ENCODE measurements at regions not wholly inside any gene's neighbourhood (a gene's known extent, or its start where the extent isn't known, plus 50 kb on each side); places are given as distances from the start of the nearest gene placed in this dataset.
"Not testable (repeated sequence)": the region's sequence is repeated elsewhere in the genome, so short reads cannot be mapped to it uniquely, and the experiment has no call there.

DNA sequence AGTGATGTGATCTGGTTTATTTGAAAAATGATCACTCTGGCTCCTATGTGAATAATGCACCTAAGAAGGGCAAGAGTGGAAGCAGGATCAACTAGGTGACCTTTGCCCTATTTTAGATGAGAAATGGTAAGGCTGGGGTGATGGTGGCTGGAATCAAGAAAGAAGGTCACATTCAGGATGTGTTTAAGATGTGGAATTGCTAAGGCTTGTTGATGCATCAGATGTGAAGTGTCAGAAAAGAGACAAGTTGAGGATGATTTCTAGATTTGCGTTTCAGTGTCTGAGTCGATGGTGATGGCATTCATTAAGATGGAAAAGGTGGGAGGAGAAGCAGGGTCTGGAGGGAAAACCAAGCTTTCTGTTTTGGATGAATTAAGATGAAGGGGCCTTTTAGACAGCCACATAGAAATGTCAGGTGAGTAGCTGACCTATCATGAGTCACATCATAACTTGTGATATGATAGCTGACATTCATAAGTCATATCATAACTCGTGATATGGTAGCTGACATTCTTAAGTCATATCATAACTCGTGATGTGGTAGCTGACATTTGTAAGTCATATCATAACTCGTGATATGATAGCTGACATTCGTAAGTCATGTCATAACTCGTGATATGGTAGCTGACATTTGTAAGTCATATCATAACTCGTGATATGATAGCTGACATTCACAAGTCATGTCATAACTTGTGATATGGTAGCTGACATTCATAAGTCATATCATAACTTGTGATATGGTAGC, 101.2 kb upstream of the SEC11C start:
- no peak for DNase-seq (ENCODE audit: extremely low spot score, unreplicated experiment)
- no peaks in the 10 kb centered on the region for H3K36me3 Mint-ChIP-seq (ENCODE audit: unreplicated experiment)
- no peaks in the 10 kb centered on the region for H3K27me3 Mint-ChIP-seq (ENCODE audit: unreplicated experiment)
- H3K9me3 Mint-ChIP-seq (ENCODE audit: unreplicated experiment): no peaks in the 10 kb centered on the region
- H3K4me1 Mint-ChIP-seq (ENCODE audit: unreplicated experiment): peaks cover 6% of the 10 kb centered on the region
- no peak overlapping the region for H3K27ac Mint-ChIP-seq (ENCODE audit: unreplicated experiment)
- H3K4me3 Mint-ChIP-seq (ENCODE audit: unreplicated experiment): no peak overlapping the region
- TF ChIP-seq, protein P1, sequence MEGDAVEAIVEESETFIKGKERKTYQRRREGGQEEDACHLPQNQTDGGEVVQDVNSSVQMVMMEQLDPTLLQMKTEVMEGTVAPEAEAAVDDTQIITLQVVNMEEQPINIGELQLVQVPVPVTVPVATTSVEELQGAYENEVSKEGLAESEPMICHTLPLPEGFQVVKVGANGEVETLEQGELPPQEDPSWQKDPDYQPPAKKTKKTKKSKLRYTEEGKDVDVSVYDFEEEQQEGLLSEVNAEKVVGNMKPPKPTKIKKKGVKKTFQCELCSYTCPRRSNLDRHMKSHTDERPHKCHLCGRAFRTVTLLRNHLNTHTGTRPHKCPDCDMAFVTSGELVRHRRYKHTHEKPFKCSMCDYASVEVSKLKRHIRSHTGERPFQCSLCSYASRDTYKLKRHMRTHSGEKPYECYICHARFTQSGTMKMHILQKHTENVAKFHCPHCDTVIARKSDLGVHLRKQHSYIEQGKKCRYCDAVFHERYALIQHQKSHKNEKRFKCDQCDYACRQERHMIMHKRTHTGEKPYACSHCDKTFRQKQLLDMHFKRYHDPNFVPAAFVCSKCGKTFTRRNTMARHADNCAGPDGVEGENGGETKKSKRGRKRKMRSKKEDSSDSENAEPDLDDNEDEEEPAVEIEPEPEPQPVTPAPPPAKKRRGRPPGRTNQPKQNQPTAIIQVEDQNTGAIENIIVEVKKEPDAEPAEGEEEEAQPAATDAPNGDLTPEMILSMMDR (IDR thresholded peaks at IDR 0.05): no peak

DNA sequence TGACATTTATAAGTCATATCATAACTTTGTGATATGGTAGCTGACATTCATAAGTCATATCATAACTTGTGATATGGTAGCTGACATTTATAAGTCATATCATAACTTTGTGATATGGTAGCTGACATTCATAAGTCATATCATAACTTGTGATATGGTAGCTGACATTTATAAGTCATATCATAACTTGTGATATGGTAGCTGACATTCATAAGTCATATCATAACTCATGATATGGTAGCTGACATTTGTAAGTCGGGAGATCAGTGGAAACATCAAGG, 100.7 kb upstream of the SEC11C start:
- not testable (repeated sequence) for H3K9me3 Mint-ChIP-seq (ENCODE audit: unreplicated experiment); H3K4me3 Mint-ChIP-seq (ENCODE audit: unreplicated experiment); H3K36me3 Mint-ChIP-seq (ENCODE audit: unreplicated experiment); H3K27me3 Mint-ChIP-seq (ENCODE audit: unreplicated experiment); DNase-seq (ENCODE audit: extremely low spot score, unreplicated experiment); H3K27ac Mint-ChIP-seq (ENCODE audit: unreplicated experiment); H3K4me1 Mint-ChIP-seq (ENCODE audit: unreplicated experiment)

DNA sequence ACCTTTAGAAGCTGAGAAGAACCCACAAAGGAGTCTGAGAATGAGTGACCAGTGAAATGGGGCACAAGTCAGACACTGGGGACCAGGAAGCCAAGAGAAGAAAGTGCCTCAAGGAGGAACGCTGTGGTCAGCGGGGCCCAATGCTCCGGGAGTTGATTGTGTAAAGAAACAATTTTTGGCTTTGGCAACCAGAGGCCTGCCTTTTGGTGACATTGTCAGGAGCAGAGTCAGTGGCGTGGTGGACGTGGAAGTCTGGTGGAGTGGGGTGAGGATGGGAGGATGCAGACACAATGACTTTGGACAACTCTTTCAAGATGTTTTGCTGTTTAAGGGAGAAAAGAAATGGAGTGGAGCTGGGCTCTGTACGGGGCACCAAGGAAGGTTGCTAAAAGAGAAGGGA, 100.2 kb upstream of the SEC11C start:
- H3K27me3 Mint-ChIP-seq (ENCODE audit: unreplicated experiment): no peaks in the 10 kb centered on the region
- no peaks in the 10 kb centered on the region for H3K9me3 Mint-ChIP-seq (ENCODE audit: unreplicated experiment)
- no peak for DNase-seq (ENCODE audit: extremely low spot score, unreplicated experiment)
- no peaks in the 10 kb centered on the region for H3K36me3 Mint-ChIP-seq (ENCODE audit: unreplicated experiment)
- H3K27ac Mint-ChIP-seq (ENCODE audit: unreplicated experiment): no peak overlapping the region
- H3K4me1 Mint-ChIP-seq (ENCODE audit: unreplicated experiment): peaks cover 7% of the 10 kb centered on the region
- no peak overlapping the region for H3K4me3 Mint-ChIP-seq (ENCODE audit: unreplicated experiment)
- TF ChIP-seq, protein P1 (IDR thresholded peaks at IDR 0.05): no peak

DNA sequence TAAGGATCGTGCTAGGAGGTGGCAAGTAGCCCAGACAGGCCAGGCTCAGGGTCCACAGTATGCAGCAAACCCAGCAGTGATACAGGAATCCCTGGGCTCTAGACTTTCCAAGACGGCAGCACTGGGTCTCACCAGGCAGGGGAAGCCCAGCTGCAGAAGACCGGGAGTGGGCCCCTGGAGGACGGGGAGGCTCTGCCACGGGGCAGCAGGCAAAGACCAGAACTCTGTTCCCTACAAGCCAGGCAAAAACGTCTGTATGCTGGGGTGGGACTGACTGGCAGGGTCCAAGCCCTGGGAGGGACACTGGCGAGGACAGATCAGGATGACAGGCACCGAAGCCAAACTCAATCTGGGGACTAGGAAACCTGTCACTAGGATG, 98.9 kb upstream of the SEC11C start:
- no peak overlapping the region for H3K27ac Mint-ChIP-seq (ENCODE audit: unreplicated experiment)
- H3K36me3 Mint-ChIP-seq (ENCODE audit: unreplicated experiment): no peaks in the 10 kb centered on the region
- DNase-seq (ENCODE audit: extremely low spot score, unreplicated experiment): no peak
- peaks cover 11% of the 10 kb centered on the region for H3K4me1 Mint-ChIP-seq (ENCODE audit: unreplicated experiment)
- no peaks in the 10 kb centered on the region for H3K27me3 Mint-ChIP-seq (ENCODE audit: unreplicated experiment)
- no peaks in the 10 kb centered on the region for H3K9me3 Mint-ChIP-seq (ENCODE audit: unreplicated experiment)
- TF ChIP-seq, protein P1 (IDR thresholded peaks at IDR 0.05): no peak
- no peak overlapping the region for H3K4me3 Mint-ChIP-seq (ENCODE audit: unreplicated experiment)

DNA sequence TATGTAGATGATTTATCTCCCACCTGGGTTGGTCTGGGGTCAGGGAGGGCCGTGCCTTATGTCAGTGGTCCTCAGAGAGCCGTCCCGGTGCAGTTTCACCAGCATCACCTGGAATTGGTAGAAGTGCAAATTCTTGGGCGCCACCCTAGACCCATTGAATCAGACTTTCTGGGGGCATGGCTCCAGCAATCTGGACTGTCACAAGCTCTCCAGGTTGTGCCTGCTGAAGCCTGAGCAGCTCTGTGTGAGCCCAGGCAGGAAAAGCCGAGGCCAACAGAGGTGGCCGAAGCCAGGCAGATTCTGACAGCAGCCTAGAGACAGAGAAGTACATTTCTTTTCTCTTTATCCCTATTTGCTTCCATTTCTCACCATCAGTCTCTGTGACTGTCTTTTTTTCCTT, 98.4 kb upstream of the SEC11C start:
- Mint-ChIP-seq H3K4me1 (ENCODE audit: unreplicated experiment) (peaks cover 11% of the 10 kb centered on the region), H3K27ac (ENCODE audit: unreplicated experiment) (no peak overlapping the region), H3K9me3 (ENCODE audit: unreplicated experiment) (no peaks in the 10 kb centered on the region), H3K27me3 (ENCODE audit: unreplicated experiment) (no peaks in the 10 kb centered on the region), H3K4me3 (ENCODE audit: unreplicated experiment) (no peak overlapping the region), H3K36me3 (ENCODE audit: unreplicated experiment) (no peaks in the 10 kb centered on the region)
- DNase-seq (ENCODE audit: extremely low spot score, unreplicated experiment): no peak
- TF ChIP-seq, protein P1 (IDR thresholded peaks at IDR 0.05): no peak

Data from osteocyte (in vitro differentiated cells).